ENCODE measurements at regions not wholly inside any gene's neighbourhood (a gene's known extent, or its start where the extent isn't known, plus 50 kb on each side); places are given as distances from the start of the nearest gene placed in this dataset.
A peak's percentile ranks its signal among the peaks of the same experiment; 100 is the strongest.

DNA sequence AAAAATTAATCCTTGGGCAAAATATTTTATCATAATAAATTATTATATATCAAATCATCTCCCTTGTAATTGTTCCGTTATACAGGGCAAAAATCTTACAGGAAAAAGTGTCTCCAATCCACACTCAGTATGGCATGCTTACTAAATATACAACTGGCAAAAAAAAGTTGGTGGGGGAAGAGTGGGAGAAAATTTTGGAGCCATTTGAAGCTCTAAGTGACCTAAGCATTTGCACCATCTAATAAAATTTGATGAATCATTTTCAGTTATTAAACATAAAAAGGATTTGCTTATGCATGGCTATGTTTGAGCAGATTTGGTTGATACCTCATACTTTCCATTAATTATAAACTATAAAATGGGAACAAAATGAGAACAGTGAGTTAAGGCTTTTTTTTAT, 68.1 kb upstream of the FAM9C start:
- peaks cover 0 to 8% (median 4%) of the 10 kb centered on the region in 3 donors for H3K36me3 Mint-ChIP-seq

DNA sequence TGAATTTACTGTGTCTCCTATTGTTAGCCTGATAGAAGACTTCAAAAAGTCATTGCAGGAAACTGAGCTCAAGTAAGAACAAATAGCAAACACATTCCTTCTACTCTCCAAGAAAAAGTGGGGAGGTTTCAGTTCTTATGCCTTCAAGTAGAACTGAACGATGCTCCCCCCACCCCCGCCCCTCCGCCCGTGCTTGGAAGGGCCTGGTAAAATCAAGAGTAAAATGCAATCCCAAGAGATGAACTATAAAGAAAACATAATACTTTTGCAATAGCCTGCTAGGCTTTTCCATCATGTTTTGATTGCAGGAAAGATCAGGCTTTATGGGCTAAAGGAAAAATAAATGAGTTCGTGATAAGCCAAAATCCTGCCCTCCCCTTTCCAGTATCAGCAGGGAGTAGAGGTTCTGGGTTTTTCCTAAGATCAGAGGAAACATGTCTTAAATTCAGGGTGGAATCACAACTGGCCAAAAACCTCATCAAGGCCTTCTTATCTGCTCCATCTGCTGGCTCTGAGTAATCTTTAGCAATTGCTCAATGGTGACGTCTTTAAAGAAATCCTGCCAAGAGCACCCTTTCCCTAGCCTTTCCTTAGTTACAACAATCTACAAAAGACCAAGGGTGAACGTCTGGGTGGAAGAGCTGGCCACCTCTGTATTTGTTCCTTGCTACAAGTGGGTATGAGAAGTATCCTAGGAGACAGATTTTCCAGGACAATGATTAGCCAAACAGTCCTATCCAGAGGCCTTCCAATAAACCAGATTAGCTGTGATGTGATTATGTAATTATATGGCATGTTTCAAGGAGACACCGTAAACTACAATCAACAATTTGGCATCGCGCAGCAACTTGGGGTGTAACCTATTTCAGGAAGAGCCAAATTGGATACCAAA, 66.3 kb upstream of the FAM9C start:
- CTCF ChIA-PET = no interaction called here
- no peak overlapping the region for H3K4me3 Mint-ChIP-seq
- H3K36me3 Mint-ChIP-seq = peaks cover 0 to 4% (median 0%) of the 10 kb centered on the region in 3 donors
- H3K27ac Mint-ChIP-seq = peak overlapping the region in 1 of 8 donors; percentile 45
- no peaks in the 10 kb centered on the region for H3K27me3 ChIP-seq (ENCODE audit: insufficient read depth, low read length, poor library complexity, severe bottlenecking)
- no peak overlapping the region for H3K4me3 ChIP-seq (ENCODE audit: low read length)
- H3K9me3 Mint-ChIP-seq = peaks cover 0 to 2% (median 0%) of the 10 kb centered on the region in 5 donors
- peaks cover 0 to 5% (median 0%) of the 10 kb centered on the region in 3 donors for H3K4me1 Mint-ChIP-seq
- H3K9me3 ChIP-seq (ENCODE audit: low read length) = no peaks in the 10 kb centered on the region
- H3K27me3 Mint-ChIP-seq = peaks cover 0 to 14% of the 10 kb centered on the region in 2 donors
- H3K36me3 ChIP-seq (ENCODE audit: insufficient read depth, low read length) = no peaks in the 10 kb centered on the region
- DNase-seq = no peak
- POLR2A ChIA-PET = no interaction called here
- no peak overlapping the region for H3K27ac ChIP-seq (ENCODE audit: low read depth, low read length)
- no peaks in the 10 kb centered on the region for H3K4me1 ChIP-seq (ENCODE audit: insufficient read depth, low read length)

More for the DNA sequence above, 68.1 kb upstream of the FAM9C start:
- H3K27ac ChIP-seq (ENCODE audit: low read depth, low read length) = no peak overlapping the region
- H3K27ac Mint-ChIP-seq = no peak overlapping the region
- DNase-seq = no peak
- peaks cover 0 to 19% of the 10 kb centered on the region in 2 donors for H3K27me3 Mint-ChIP-seq
- H3K9me3 Mint-ChIP-seq = peaks cover 0 to 9% (median 7%) of the 10 kb centered on the region in 5 donors
- H3K36me3 ChIP-seq (ENCODE audit: insufficient read depth, low read length) = no peaks in the 10 kb centered on the region
- H3K4me3 Mint-ChIP-seq = no peak overlapping the region
- H3K4me3 ChIP-seq (ENCODE audit: low read length) = no peak overlapping the region
- H3K27me3 ChIP-seq (ENCODE audit: insufficient read depth, low read length, poor library complexity, severe bottlenecking) = no peaks in the 10 kb centered on the region
- peaks cover 0 to 5% (median 0%) of the 10 kb centered on the region in 3 donors for H3K4me1 Mint-ChIP-seq
- POLR2A ChIA-PET = no interaction called here
- CTCF ChIA-PET = no interaction called here
- no peaks in the 10 kb centered on the region for H3K4me1 ChIP-seq (ENCODE audit: insufficient read depth, low read length)
- no peaks in the 10 kb centered on the region for H3K9me3 ChIP-seq (ENCODE audit: low read length)

DNA sequence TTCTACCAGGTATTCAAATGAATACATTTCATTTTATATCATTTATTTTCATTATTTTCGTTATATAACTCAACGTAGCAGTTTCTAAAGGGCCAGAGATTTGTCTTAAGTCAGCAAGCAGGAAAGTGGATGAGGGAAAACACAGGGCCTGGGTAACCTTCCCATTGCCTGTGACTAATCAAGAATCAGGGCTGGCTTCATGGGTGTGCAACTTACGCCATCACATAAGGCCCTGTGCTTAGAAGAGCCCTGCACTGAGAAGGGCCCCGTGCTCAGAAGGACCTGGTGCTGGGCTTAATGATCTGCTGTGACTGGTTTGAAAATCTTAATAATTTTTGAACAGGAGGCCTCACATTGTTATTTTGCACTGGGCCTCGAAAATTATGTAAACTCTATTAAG, 65.4 kb upstream of the FAM9C start:
- CTCF ChIA-PET = no interaction called here

DNA sequence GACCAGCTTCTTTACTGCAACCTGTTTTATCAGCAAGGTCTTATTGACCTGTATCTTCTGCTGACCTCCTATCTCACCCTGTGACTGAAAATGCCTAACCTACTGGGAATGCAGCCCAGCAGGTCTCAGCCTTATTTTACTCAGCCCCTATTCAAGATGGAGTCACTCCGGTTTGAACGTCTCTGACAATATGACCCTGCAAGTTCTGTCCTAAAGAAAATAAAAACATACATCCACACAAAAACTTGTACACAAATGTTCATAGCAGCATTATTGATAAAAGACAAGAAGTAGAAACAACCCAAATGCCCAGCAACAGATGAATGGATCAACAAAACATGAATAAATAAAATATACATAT, 59.5 kb upstream of the FAM9C start:
- POLR2A ChIA-PET = no interaction called here
- H3K27me3 Mint-ChIP-seq = peaks cover 0 to 28% of the 10 kb centered on the region in 2 donors

More for the DNA sequence above, 65.4 kb upstream of the FAM9C start:
- H3K9me3 ChIP-seq (ENCODE audit: low read length) = no peaks in the 10 kb centered on the region
- no peak overlapping the region for H3K27ac ChIP-seq (ENCODE audit: low read depth, low read length)
- peaks cover 0 to 5% (median 0%) of the 10 kb centered on the region in 3 donors for H3K4me1 Mint-ChIP-seq
- H3K4me1 ChIP-seq (ENCODE audit: insufficient read depth, low read length) = no peaks in the 10 kb centered on the region
- no peaks in the 10 kb centered on the region for H3K27me3 ChIP-seq (ENCODE audit: insufficient read depth, low read length, poor library complexity, severe bottlenecking)
- peaks cover 0 to 15% of the 10 kb centered on the region in 2 donors for H3K27me3 Mint-ChIP-seq
- no peaks in the 10 kb centered on the region for H3K36me3 ChIP-seq (ENCODE audit: insufficient read depth, low read length)
- peaks cover 0 to 3% (median 0%) of the 10 kb centered on the region in 3 donors for H3K36me3 Mint-ChIP-seq
- H3K4me3 Mint-ChIP-seq = no peak overlapping the region
- H3K27ac Mint-ChIP-seq = no peak overlapping the region
- peaks cover 0 to 2% (median 0%) of the 10 kb centered on the region in 5 donors for H3K9me3 Mint-ChIP-seq
- DNase-seq = no peak
- H3K4me3 ChIP-seq (ENCODE audit: low read length) = no peak overlapping the region
- POLR2A ChIA-PET = no interaction called here

DNA sequence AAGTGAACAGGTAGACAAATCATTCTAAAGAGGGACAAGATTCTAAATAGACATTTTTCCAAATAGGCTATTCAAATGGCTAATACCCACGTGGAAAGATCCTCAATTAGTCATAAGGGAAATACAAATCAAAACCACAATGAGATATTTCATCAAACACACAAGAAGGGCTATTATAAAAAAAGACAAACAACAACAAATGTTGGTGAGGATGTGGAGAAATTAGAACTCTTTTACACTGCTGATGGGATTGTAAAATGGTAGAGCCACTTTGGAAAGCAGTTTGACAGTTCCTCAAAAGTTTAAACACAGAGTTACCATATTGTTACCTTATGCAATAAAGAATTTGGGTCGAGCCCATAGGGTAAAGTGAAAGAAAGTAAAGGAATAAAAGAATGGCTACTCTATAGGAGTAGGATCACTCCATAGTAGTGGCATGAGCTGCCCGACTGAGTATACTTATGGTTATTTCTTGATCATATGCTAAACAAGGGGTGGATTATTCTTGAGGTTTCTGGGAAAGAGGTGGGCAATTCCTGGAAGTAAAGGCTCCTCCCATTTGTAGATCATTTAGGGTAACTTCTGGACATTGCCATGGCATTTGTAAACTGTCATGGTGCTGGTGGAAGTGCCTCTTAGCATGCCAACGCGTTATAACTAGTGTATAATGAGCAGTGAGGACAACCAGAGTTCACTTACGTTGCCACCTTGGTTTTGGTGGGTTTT, 58.9 kb upstream of the FAM9C start:
- peaks cover 22 to 45% (median 36%) of the 10 kb centered on the region in 3 donors for H3K4me1 Mint-ChIP-seq
- no peak overlapping the region for H3K4me3 Mint-ChIP-seq

More for the DNA sequence above, 59.5 kb upstream of the FAM9C start:
- Mint-ChIP-seq H3K9me3 (no peaks in the 10 kb centered on the region), H3K27ac (no peak overlapping the region), H3K4me1 (peaks cover 22 to 44% (median 36%) of the 10 kb centered on the region in 3 donors), H3K4me3 (no peak overlapping the region), H3K36me3 (no peaks in the 10 kb centered on the region)
- no peaks in the 10 kb centered on the region for H3K36me3 ChIP-seq (ENCODE audit: insufficient read depth, low read length)
- no peak overlapping the region for H3K27ac ChIP-seq (ENCODE audit: low read depth, low read length)
- no peak overlapping the region for H3K4me3 ChIP-seq (ENCODE audit: low read length)
- no peaks in the 10 kb centered on the region for H3K27me3 ChIP-seq (ENCODE audit: insufficient read depth, low read length, poor library complexity, severe bottlenecking)
- no peaks in the 10 kb centered on the region for H3K9me3 ChIP-seq (ENCODE audit: low read length)
- DNase-seq = no peak
- H3K4me1 ChIP-seq (ENCODE audit: insufficient read depth, low read length) = peaks cover 36% of the 10 kb centered on the region
- CTCF ChIA-PET = interaction anchor here (1.4 kb wide), 1 partner anchor 11 kb away, joined by 5 read pairs; no protein-coding TSS in a partner anchor

DNA sequence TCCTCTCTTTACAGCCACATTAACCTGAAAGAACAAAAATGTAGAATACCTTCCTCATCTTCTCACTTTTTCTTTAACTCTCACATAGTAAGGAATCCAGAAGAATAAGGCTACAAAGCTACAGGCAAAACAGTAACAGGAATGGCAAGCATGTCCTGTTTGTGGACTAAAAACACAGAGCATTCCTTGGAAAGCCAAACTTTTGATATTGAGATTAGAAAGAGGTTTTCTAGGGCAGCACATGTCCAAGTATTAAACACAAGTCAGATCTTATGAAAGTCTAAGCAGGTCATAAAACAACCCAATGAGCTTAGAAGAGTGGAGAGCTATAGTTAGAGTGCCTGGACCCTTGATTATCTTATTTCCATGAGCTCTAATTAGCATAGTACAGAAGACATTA, 58.2 kb upstream of the FAM9C start:
- H3K36me3 ChIP-seq (ENCODE audit: insufficient read depth, low read length) = no peaks in the 10 kb centered on the region
- H3K27me3 ChIP-seq (ENCODE audit: insufficient read depth, low read length, poor library complexity, severe bottlenecking) = no peaks in the 10 kb centered on the region
- H3K4me1 ChIP-seq (ENCODE audit: insufficient read depth, low read length) = peaks cover 36% of the 10 kb centered on the region
- no peak overlapping the region for H3K4me3 ChIP-seq (ENCODE audit: low read length)
- H3K4me1 Mint-ChIP-seq = peaks cover 22 to 47% (median 36%) of the 10 kb centered on the region in 3 donors
- H3K27ac Mint-ChIP-seq = peak overlapping the region in 4 of 8 donors; percentile 3 to 63 (median 32)
- peaks cover 0 to 28% of the 10 kb centered on the region in 2 donors for H3K27me3 Mint-ChIP-seq
- H3K9me3 ChIP-seq (ENCODE audit: low read length) = no peaks in the 10 kb centered on the region
- DNase-seq = no peak
- H3K27ac ChIP-seq (ENCODE audit: low read depth, low read length) = no peak overlapping the region
- ChIA-PET POLR2A (no interaction called here), CTCF (no interaction called here)
- no peak overlapping the region for H3K4me3 Mint-ChIP-seq
- no peaks in the 10 kb centered on the region for H3K36me3 Mint-ChIP-seq
- H3K9me3 Mint-ChIP-seq = no peaks in the 10 kb centered on the region

More for the DNA sequence above, 58.9 kb upstream of the FAM9C start:
- Histone ChIP-seq H3K4me1 (ENCODE audit: insufficient read depth, low read length) (peaks cover 36% of the 10 kb centered on the region), H3K27me3 (ENCODE audit: insufficient read depth, low read length, poor library complexity, severe bottlenecking) (no peaks in the 10 kb centered on the region), H3K27ac (ENCODE audit: low read depth, low read length) (no peak overlapping the region), H3K4me3 (ENCODE audit: low read length) (no peak overlapping the region), H3K36me3 (ENCODE audit: insufficient read depth, low read length) (no peaks in the 10 kb centered on the region), H3K9me3 (ENCODE audit: low read length) (no peaks in the 10 kb centered on the region)
- Mint-ChIP-seq H3K27me3 (peaks cover 0 to 25% of the 10 kb centered on the region in 2 donors), H3K27ac (peak overlapping the region in 1 of 8 donors; percentile 75), H3K36me3 (no peaks in the 10 kb centered on the region), H3K9me3 (no peaks in the 10 kb centered on the region)
- POLR2A ChIA-PET = no interaction called here
- DNase-seq = no peak
- CTCF ChIA-PET = no interaction called here

DNA sequence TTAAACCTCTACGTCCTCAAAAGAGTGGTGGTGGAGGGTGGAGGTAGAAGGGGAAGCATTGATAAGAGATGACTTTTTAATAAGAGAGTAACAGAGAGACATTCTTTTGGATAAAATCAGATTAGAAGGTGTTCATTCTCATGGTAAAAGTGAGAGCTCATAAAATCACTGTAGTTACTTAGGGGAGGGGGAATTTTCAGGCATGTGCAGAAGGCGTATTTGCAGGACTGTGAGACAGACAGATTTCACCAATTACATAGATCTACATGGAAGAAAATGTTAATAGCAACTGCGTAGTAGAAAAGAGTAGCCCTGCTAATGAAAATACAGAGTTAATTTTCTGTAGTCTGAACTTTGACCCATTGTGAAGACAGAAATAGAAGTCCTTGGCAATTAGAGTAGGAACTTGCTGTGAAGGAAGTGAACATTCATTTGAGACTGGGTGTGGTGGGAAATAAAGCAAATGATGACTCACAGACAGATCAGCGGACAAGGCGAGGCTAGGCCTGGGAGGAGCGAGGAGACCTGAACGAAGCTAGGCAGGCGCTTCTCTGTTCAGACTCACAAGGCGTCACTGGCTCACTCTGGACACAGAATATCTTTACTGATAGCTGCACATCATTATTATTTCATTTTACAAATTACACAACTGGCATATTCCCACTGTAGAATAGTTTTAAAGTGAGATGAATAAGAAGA, 57.2 kb upstream of the FAM9C start:
- peaks cover 27 to 55% (median 41%) of the 10 kb centered on the region in 3 donors for H3K4me1 Mint-ChIP-seq
- Histone ChIP-seq H3K36me3 (ENCODE audit: insufficient read depth, low read length) (no peaks in the 10 kb centered on the region), H3K27me3 (ENCODE audit: insufficient read depth, low read length, poor library complexity, severe bottlenecking) (no peaks in the 10 kb centered on the region), H3K27ac (ENCODE audit: low read depth, low read length) (no peak overlapping the region), H3K4me1 (ENCODE audit: insufficient read depth, low read length) (peaks cover 41% of the 10 kb centered on the region), H3K4me3 (ENCODE audit: low read length) (no peak overlapping the region), H3K9me3 (ENCODE audit: low read length) (no peaks in the 10 kb centered on the region)
- ChIA-PET POLR2A (interaction anchor here (1.1 kb wide), 1 partner anchor 9 kb away, joined by 4 read pairs; no protein-coding TSS in a partner anchor), CTCF (interaction anchor here (1.2 to 2.0 kb wide), 3 partner anchors 150 to 386 kb away, joined by 3 to 8 read pairs (median 3); no protein-coding TSS in a partner anchor)
- DNase-seq = peak in 2 of 5 donors; percentile 26 to 70
- peaks cover 0 to 27% of the 10 kb centered on the region in 2 donors for H3K27me3 Mint-ChIP-seq
- H3K27ac Mint-ChIP-seq = peak overlapping the region; percentile 16 to 90 (median 79)
- peak overlapping the region in 6 of 7 donors; percentile 17 to 64 (median 42) for H3K4me3 Mint-ChIP-seq
- H3K36me3 Mint-ChIP-seq = no peaks in the 10 kb centered on the region
- H3K9me3 Mint-ChIP-seq = no peaks in the 10 kb centered on the region
